ENCODE measurements at regions not wholly inside any gene's neighbourhood (a gene's known extent, or its start where the extent isn't known, plus 50 kb on each side); places are given as distances from the start of the nearest gene placed in this dataset.

GRCh38 chr16:51953286-51953985 lies 593.5 kb downstream of the TOX3 start (continued):
- TF ChIP-seq CEBPB (IDR thresholded peaks at IDR 0.05; ENCODE audit: low read depth, low read length): no peak

DNA sequence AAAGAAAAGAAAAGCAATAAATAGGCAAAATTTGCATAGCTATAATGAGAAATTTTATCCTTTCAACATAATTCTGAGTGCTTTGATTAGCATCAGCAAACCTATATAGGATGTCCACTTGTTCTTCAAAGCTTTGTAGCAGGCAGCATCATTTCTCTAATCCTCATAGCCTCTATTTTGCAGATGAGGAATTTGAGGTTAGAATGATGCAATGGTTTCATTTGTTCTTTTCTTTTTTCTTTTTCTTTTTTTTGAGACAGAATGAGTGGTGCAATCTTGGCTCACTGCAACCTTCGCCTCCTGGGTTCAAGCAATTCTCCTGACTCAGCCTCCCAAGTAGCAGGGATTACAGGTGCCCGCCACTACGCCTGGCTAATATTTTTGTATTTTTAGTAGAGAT lies 594.4 kb downstream of the TOX3 start:
- Histone ChIP-seq H2AFZ (replicated peaks; ENCODE audit: low read length, poor library complexity) (no peak overlapping the region), H4K5ac (ENCODE audit: low read depth, low read length) (no peak overlapping the region), H4K20me1 (ENCODE audit: insufficient read depth, low read length) (no peaks in the 10 kb centered on the region), H2AK9ac (replicated peaks; ENCODE audit: low read depth, low read length, poor library complexity) (no peak overlapping the region), H3K4me3 (ENCODE audit: insufficient read depth, low read depth, low read length) (no peak overlapping the region), H4K8ac (ENCODE audit: low read depth in 2 of 2, low read length in 2 of 2) (no peak overlapping the region), H3K27ac (ENCODE audit: insufficient read depth, low read length) (no peak overlapping the region), H3K79me1 (ENCODE audit: low read depth in 1 of 2, low read length in 2 of 2) (no peaks in the 10 kb centered on the region), H2BK5ac (ENCODE audit: low read depth, low read length, poor library complexity, severe bottlenecking) (no peak overlapping the region), H2BK15ac (ENCODE audit: low read depth, low read length) (no peak overlapping the region), H2AK5ac (ENCODE audit: low read depth, low read length) (no peak overlapping the region), H3K27me3 (ENCODE audit: control insufficient read depth, insufficient read depth, low read length) (no peaks in the 10 kb centered on the region), H3K36me3 (ENCODE audit: control insufficient read depth, insufficient read depth, low read length) (no peaks in the 10 kb centered on the region), H3K4me2 (ENCODE audit: low read depth, low read length) (no peak overlapping the region), H3K23ac (ENCODE audit: low read depth, low read length) (no peak overlapping the region), H3K14ac (replicated peaks; ENCODE audit: low read depth, low read length) (no peak overlapping the region), H3K56ac (ENCODE audit: extremely low read depth, insufficient read depth, low read length) (no peak overlapping the region), H3K9ac (ENCODE audit: low read depth, low read length) (no peak overlapping the region), H3K18ac (ENCODE audit: low read depth, low read length) (no peak overlapping the region), H2BK120ac (ENCODE audit: low read depth, low read length) (no peak overlapping the region), H3K4ac (ENCODE audit: low read depth, low read length) (no peak overlapping the region), H3K9me3 (ENCODE audit: control insufficient read depth, insufficient read depth, low read length) (no peaks in the 10 kb centered on the region), H3K4me1 (ENCODE audit: control insufficient read depth, insufficient read depth, low read length) (peaks cover 4% of the 10 kb centered on the region; the same call in 1 of the 2 replicates), H4K91ac (ENCODE audit: insufficient read depth, low read depth, low read length) (no peak overlapping the region), H2BK20ac (ENCODE audit: low read depth, low read length) (no peak overlapping the region), H3K9me1 (ENCODE audit: insufficient read depth, low read length) (no peaks in the 10 kb centered on the region; the same call in 1 of the 2 replicates)
- ATAC-seq (ENCODE audit: low read depth) (no peak), DNase-seq (peak; percentile 20)
- BruUV-seq (replicated peaks): no TSS peak
- ChIA-PET CTCF (interaction anchor here (0.7 kb wide), 1 partner anchor 941 kb away, joined by 4 read pairs; no protein-coding TSS in a partner anchor), POLR2A (ENCODE audit: unreplicated experiment) (no interaction called here)
- no CpG with 5 or more reads among the region's 3 CpGs for WGBS, 2 experiments (ENCODE audit: extremely low coverage in 2 of 2, insufficient read length in 1 of 2)
- in situ Hi-C loops (cut with MboI; ENCODE audit: low sequenced_read_pairs): no loop called here
- TF ChIP-seq SMC3 (IDR thresholded peaks at IDR 0.05; ENCODE audit: low read depth, low read length) (no peak), CEBPB (IDR thresholded peaks at IDR 0.05; ENCODE audit: low read depth, low read length) (peak; percentile 58)
- dilution Hi-C loops (cut with HindIII; ENCODE audit: low sequenced_read_pairs, unreplicated experiment): no loop called here
- intact Hi-C loops (cut with micrococcal nuclease): no loop called here

All from IMR-90 (cell line).